ENCODE measurements at regions not wholly inside any gene's neighbourhood (a gene's known extent, or its start where the extent isn't known, plus 50 kb on each side); places are given as distances from the start of the nearest gene placed in this dataset.

- TF ChIP-seq, protein P1, sequence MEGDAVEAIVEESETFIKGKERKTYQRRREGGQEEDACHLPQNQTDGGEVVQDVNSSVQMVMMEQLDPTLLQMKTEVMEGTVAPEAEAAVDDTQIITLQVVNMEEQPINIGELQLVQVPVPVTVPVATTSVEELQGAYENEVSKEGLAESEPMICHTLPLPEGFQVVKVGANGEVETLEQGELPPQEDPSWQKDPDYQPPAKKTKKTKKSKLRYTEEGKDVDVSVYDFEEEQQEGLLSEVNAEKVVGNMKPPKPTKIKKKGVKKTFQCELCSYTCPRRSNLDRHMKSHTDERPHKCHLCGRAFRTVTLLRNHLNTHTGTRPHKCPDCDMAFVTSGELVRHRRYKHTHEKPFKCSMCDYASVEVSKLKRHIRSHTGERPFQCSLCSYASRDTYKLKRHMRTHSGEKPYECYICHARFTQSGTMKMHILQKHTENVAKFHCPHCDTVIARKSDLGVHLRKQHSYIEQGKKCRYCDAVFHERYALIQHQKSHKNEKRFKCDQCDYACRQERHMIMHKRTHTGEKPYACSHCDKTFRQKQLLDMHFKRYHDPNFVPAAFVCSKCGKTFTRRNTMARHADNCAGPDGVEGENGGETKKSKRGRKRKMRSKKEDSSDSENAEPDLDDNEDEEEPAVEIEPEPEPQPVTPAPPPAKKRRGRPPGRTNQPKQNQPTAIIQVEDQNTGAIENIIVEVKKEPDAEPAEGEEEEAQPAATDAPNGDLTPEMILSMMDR (conservative IDR thresholded peaks at IDR 0.05; ENCODE audit: low read length) = no peak
- H3K4me3 ChIP-seq (ENCODE audit: low read length) = no peak overlapping the region
- DNase-seq (ENCODE audit: low read depth) = no peak
These were observed 445.7 kb downstream of the RFC3 start for GRCh38 chr13:34263681-34264080.

DNA sequence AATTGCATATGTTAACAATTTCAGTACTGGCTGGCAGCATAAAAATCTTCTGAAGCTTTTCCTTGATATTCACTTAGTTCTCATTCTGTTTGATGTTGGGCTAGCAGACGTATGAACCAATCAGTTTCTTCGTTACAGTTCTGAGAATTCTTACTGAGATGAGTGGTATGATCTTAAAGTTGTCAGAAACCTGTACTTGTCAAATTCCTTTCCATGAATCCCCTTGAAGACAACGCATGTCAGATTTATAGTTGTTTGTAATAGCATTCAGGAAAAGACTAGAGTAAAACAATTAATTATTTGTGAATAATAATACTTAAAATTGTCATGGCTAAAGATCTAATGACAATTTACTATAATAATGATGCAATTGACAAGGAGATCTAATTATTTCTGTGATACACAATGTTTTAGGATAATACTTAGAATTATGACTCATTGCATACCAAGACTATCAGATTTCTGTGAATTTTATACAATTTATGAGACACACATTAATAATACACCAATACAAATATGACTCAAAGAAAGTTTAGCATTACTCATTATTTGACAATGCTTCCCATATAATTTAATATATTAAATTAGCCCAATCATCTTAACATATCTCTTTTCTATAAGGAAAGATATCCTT lies 447.2 kb downstream of the RFC3 start:
- TF ChIP-seq, protein P1 (conservative IDR thresholded peaks at IDR 0.05; ENCODE audit: low read length) = no peak
- no peak overlapping the region for H3K4me3 ChIP-seq (ENCODE audit: low read length)
- DNase-seq (ENCODE audit: low read depth) = no peak

GRCh38 chr13:34276764-34277163 lies 458.8 kb downstream of the RFC3 start:
- TF ChIP-seq, protein P1 (conservative IDR thresholded peaks at IDR 0.05; ENCODE audit: low read length) = no peak
- DNase-seq (ENCODE audit: low read depth) = no peak
- H3K4me3 ChIP-seq (ENCODE audit: low read length) = no peak overlapping the region

DNA sequence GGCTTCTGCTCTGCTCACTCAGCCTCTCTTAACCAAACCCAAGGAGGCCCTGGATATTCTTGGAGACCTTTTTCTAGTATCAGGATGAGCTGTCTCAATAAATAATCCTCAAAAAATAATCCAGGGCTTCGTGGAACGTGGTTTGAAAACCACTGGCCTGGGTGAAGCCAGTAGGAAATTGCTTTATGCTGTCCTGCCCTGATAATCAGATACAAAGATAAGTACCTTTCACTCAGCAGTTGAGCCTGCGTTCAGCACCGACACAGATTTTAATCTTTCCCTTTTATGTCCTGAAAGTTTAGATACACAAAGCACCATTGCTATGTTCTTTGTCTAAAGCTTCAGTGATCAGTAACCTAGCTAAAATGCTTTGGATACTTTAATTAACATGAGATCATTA lies 460.0 kb downstream of the RFC3 start:
- no peak for DNase-seq (ENCODE audit: low read depth)
- H3K4me3 ChIP-seq (ENCODE audit: low read length) = no peak overlapping the region
- TF ChIP-seq, protein P1 (conservative IDR thresholded peaks at IDR 0.05; ENCODE audit: low read length) = no peak

DNA sequence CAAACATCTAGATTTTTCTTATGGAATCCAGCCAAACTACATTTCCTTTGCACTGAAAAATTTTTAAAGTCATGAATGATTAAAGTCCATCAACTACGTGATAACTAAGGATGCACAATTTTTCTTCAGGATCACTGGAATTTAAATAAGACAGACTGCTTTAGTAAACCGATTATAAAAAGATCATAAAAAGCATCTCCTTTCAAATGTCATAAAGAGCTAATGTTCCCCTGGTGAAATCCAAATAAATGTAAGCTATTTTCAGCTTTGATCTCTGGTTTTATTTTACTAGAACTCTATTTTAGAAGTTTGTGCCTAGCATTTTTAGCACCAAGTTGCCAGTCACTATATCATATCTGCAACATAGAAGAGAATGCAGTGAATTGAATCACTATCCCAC lies 460.8 kb downstream of the RFC3 start:
- H3K4me3 ChIP-seq (ENCODE audit: low read length) = no peak overlapping the region
- TF ChIP-seq, protein P1 (conservative IDR thresholded peaks at IDR 0.05; ENCODE audit: low read length) = no peak

DNA sequence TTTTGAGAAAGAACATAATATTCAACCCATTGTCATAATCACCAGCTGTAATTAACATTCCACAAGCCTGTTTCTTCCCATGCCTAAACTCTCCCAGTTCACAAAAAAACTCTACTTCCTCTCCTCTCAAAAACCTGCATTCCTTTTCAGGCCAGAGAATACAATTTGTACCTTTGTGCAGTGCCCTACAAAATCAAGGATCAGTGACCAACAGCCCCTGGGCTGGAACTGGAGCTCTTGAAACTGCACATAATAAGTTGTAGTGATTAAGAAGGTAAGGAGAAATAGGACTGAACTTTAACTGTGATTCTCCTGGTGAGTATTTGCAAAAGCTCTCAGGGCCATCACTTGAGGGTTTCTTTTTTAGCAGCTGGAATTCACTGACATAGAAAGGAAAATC lies 472.7 kb downstream of the RFC3 start:
- DNase-seq (ENCODE audit: low read depth) = no peak
- H3K4me3 ChIP-seq (ENCODE audit: low read length) = no peak overlapping the region
- TF ChIP-seq, protein P1 (conservative IDR thresholded peaks at IDR 0.05; ENCODE audit: low read length) = no peak

More for the DNA sequence above, 460.8 kb downstream of the RFC3 start:
- no peak for DNase-seq (ENCODE audit: low read depth)

GRCh38 chr13:34294483-34295129 lies 476.7 kb downstream of the RFC3 start:
- TF ChIP-seq, protein P1 (conservative IDR thresholded peaks at IDR 0.05; ENCODE audit: low read length) = no peak
- H3K4me3 ChIP-seq (ENCODE audit: low read length) = no peak overlapping the region
- DNase-seq (ENCODE audit: low read depth) = peak; percentile 12

Measured in AG10803 (cell line).